GM12878 (cell line): ENCODE measurements at regions not wholly inside any gene's neighbourhood (a gene's known extent, or its start where the extent isn't known, plus 50 kb on each side); places are given as distances from the start of the nearest gene placed in this dataset.

ENCODE experiments used
- ATAC-seq: fragments of 200-7000 bp; cut with Tn5 transposase; 3 replicates; pipeline ENCODE4 v1.9.1; 2020; ENCODE audit warnings: mild to moderate bottlenecking, moderate library complexity
- BruUV-seq: library from RNA; stranded (reverse); fragments of 400-500 nt; replicated peaks from 2 replicates; lab custom pipeline; 2021; lab: Mats Ljungman, UMichigan
- CTCF ChIA-PET: fragments of 300-600 bp; sonication (Branson Sonifier 250); formaldehyde crosslinking; extraction: SDS; loops from one replicate; lab custom pipeline; 2021; ENCODE audit warnings: inconsistent platforms; lab: Yijun Ruan, JAX
- POLR2A ChIA-PET: fragments of 350-600 bp; formaldehyde crosslinking; extraction: SDS; loops from one replicate; lab custom pipeline; 2021; ENCODE audit warnings: inconsistent platforms; lab: Charles Lee
- RAD21 ChIA-PET: fragments of 300-600 bp; sonication (Branson Sonifier 250); formaldehyde crosslinking; loops from one replicate; lab custom pipeline; 2023; ENCODE audit warnings: antibody characterized with exemption; ENCODE audit not compliant: unreplicated experiment; lab: Charles Lee
- SMC1A ChIA-PET: fragments of 300-600 bp; sonication (Branson Sonifier 250); formaldehyde crosslinking; loops from one replicate; lab custom pipeline; 2023; ENCODE audit not compliant: unreplicated experiment, uncharacterized antibody; lab: Charles Lee
- DNase-seq: peaks from one replicate; pipeline ENCODE4 v3.0.0-alpha.2; 2011; ENCODE audit warnings: low read depth, low spot score
- FAIRE-seq: peaks from 3 replicates; lab custom pipeline; 2011; peaks lifted over from hg19 to GRCh38; lab: Jason Lieb, UNC
- H2AFZ ChIP-seq: 2 replicates; pipeline ENCODE4 v1.6.0; 2011; ENCODE audit warnings: low read depth, low read length, control low read depth; ENCODE audit not compliant: control insufficient read depth
- H3K27ac ChIP-seq: 2 replicates; pipeline ENCODE4 v1.5.1; 2011; ENCODE audit warnings: control low read depth; ENCODE audit not compliant: control insufficient read depth, insufficient read depth
- H3K27me3 ChIP-seq, 2 experiments: replicated peaks in 1 of 2; 2 replicates each; pipeline versions ENCODE4 v1.6.0 to v1.6.1; 2011; ENCODE audit warnings: low read length in 1 of 2; ENCODE audit not compliant: control insufficient read depth in 2 of 2, insufficient read depth in 2 of 2
- H3K36me3 ChIP-seq, 2 experiments: 2 replicates each; pipeline ENCODE4 v1.5.1; 2011; ENCODE audit warnings: low read length in 1 of 2; ENCODE audit not compliant: control insufficient read depth in 2 of 2, insufficient read depth in 2 of 2
- H3K4me1 ChIP-seq: 2 replicates; pipeline ENCODE4 v1.6.1; 2011; ENCODE audit warnings: mild to moderate bottlenecking, low read length, moderate library complexity, mixed read lengths; ENCODE audit not compliant: control insufficient read depth, insufficient read depth
- H3K4me2 ChIP-seq: 2 replicates; pipeline ENCODE4 v1.6.0; 2011; ENCODE audit warnings: control low read depth; ENCODE audit not compliant: control insufficient read depth, insufficient read depth
- H3K4me3 ChIP-seq: fragments of 200-600 bp; sonication (generic); 2 replicates; pipeline ENCODE4 v1.5.1; 2016
- H3K79me2 ChIP-seq: 2 replicates; pipeline ENCODE4 v1.6.0; 2011; ENCODE audit warnings: low read length; ENCODE audit not compliant: control insufficient read depth, insufficient read depth
- H3K9ac ChIP-seq: 2 replicates; pipeline ENCODE4 v1.8.0; 2011; ENCODE audit warnings: low read length, control low read depth, mixed read lengths; ENCODE audit not compliant: control insufficient read depth, insufficient read depth
- H3K9me3 ChIP-seq: replicated peaks from 3 replicates; pipeline ENCODE4 v1.5.1; 2011; ENCODE audit warnings: mild to moderate bottlenecking, low read length; ENCODE audit not compliant: control insufficient read depth, insufficient read depth
- H4K20me1 ChIP-seq: 2 replicates; pipeline ENCODE4 v1.6.0; 2011; ENCODE audit not compliant: control insufficient read depth, insufficient read depth
- ASH2L ChIP-seq: fragments of 300-600, 200-600 bp; sonication (generic); IDR thresholded peaks from 2 replicates; pipeline ENCODE4 v1.6.1; 2017; ENCODE audit warnings: low read depth, mild to moderate bottlenecking, borderline replicate concordance
- CEBPZ ChIP-seq: fragments of 150-350 bp; IDR thresholded peaks from 2 replicates; pipeline ENCODE4 v1.6.1; 2016; ENCODE audit warnings: low read depth, low read length
- CHD2 ChIP-seq: IDR thresholded peaks from 2 replicates; pipeline ENCODE4 v1.6.1; 2011; ENCODE audit warnings: low read depth, low read length, improper control_type of control experiment, borderline replicate concordance
- MTA3 ChIP-seq: IDR thresholded peaks from 2 replicates; pipeline ENCODE4 v1.6.1; 2012; ENCODE audit warnings: low read length, inconsistent platforms, borderline replicate concordance
- NRF1 ChIP-seq: conservative IDR thresholded peaks from 2 replicates; pipeline ENCODE4 v1.6.1; 2011; ENCODE audit warnings: mild to moderate bottlenecking, low read depth, low read length, improper control_type of control experiment
- REST ChIP-seq: IDR thresholded peaks from 2 replicates; pipeline ENCODE4 v1.6.1; 2012; ENCODE audit warnings: mild to moderate bottlenecking, low read depth, low read length
- STAT1 ChIP-seq: fragments of 450-650 bp; conservative IDR thresholded peaks from 2 replicates; pipeline ENCODE4 v1.6.1; 2014; ENCODE audit warnings: antibody characterized with exemption, mild to moderate bottlenecking
- SUZ12 ChIP-seq: fragments of 200-600 bp; sonication (generic); IDR thresholded peaks from one replicate; pipeline ENCODE4 v1.6.1; 2018; ENCODE audit warnings: antibody characterized with exemption, mild to moderate bottlenecking; ENCODE audit not compliant: unreplicated experiment
- TBL1XR1 ChIP-seq: IDR thresholded peaks from 2 replicates; pipeline ENCODE4 v1.6.1; 2012; ENCODE audit warnings: low read depth, low read length, improper control_type of control experiment
- ZBTB33 ChIP-seq: fragments of 450-650 bp; IDR thresholded peaks from 2 replicates; pipeline ENCODE4 v1.6.1; 2017; ENCODE audit warnings: mild to moderate bottlenecking
- WGBS: methylation state at CpG from one replicate; pipeline ENCODE4 v1.1.6; 2016; ENCODE audit warnings: low lambda C conversion rate; ENCODE audit not compliant: insufficient replicate concordance, insufficient coverage; ENCODE audit errors: missing lambda C conversion rate; 5-methylcytosine and 5-hydroxymethylcytosine counted together
- in situ Hi-C: fragments of 300-500 bp; cut with MboI; formaldehyde crosslinking; loops from 9 replicates; pipeline ENCODE4 v1.14.3; 2018; ENCODE audit warnings: mixed read lengths
- intact Hi-C: fragments of 100-400 bp; cut with micrococcal nuclease; formaldehyde crosslinking; loops from one replicate; pipeline ENCODE4 v1.14.2; 2022; ENCODE audit not compliant: unreplicated experiment

DNA sequence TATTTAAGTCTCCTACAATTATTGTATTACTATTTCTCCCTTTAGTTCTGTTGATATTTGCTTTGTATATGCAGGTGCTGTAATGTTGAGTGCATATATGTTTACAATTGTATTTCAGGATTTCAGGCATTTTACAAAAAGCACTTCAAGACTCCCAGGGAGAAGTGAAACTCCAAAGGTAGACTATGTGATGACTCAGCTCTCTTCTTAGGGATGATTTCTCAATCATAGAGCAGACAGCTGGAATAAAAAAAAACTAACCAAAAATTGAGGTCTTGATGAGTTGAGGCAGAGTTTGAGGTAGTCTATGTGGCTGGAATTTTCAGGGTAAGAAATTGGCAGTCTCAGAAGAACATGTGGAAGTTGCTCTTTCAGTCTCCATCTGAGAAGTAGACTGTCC is 786.1 kb downstream of the TFAP2A start (continued):
- TF ChIP-seq CEBPZ (no peak), REST (no peak), NRF1 (no peak)
- TF ChIP-seq, all 136 proteins: peak for 0

DNA sequence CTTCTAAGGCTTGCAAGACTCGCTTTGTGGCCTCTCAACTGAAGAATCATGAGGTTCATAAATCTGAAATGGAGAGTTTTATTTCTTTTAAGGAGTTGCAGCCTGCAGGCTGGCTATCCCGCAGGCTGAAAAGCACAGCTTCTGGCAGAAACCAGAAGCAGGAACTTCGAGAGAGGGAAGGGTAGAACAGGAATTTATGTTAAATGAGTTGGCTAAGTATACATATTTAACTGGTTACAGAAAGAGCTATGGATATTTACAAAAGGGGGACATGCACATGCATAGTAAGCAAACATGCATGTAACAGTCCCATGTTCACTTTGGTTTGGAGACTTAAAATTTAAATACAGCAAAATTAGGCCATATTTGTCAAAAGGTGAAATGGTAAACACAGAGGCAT is 787.0 kb downstream of the TFAP2A start:
- CTCF ChIA-PET: no interaction called here
- no peak overlapping the region for H3K27ac ChIP-seq
- no peak overlapping the region for H3K4me3 ChIP-seq
- no TSS peak for BruUV-seq
- DNase-seq: no peak
- H3K9me3 ChIP-seq: no peaks in the 10 kb centered on the region; the same call in 2 of the 3 replicates
- no peaks in the 10 kb centered on the region for H3K36me3 ChIP-seq
- no peak overlapping the region for H3K9ac ChIP-seq
- H3K4me1 ChIP-seq: no peaks in the 10 kb centered on the region
- in situ Hi-C loops (no loop called here), intact Hi-C loops (no loop called here)
- H2AFZ ChIP-seq: no peak overlapping the region
- POLR2A ChIA-PET: no interaction called here
- ATAC-seq: no peak
- H4K20me1 ChIP-seq: no peaks in the 10 kb centered on the region
- H3K27me3 ChIP-seq: no peaks in the 10 kb centered on the region
- RAD21 ChIA-PET: no interaction called here
- WGBS: 27% methylated on average over 3 of the region's 3 CpGs
- no peak for FAIRE-seq
- no peaks in the 10 kb centered on the region for H3K79me2 ChIP-seq
- SMC1A ChIA-PET: interaction anchor here (1.6 kb wide), 1 partner anchor 9 kb away, joined by 3 read pairs; no protein-coding TSS in a partner anchor
- no peak overlapping the region for H3K4me2 ChIP-seq
- TF ChIP-seq CEBPZ (no peak), STAT1 (no peak), MTA3 (no peak), ZBTB33 (no peak), ASH2L (no peak), TBL1XR1 (no peak), SUZ12 (no peak), CHD2 (no peak)
